ENCODE measurements at regions not wholly inside any gene's neighbourhood (a gene's known extent, or its start where the extent isn't known, plus 50 kb on each side); places are given as distances from the start of the nearest gene placed in this dataset.

- H3K4me1 Mint-ChIP-seq, result no peaks in the 10 kb centered on the region
- H3K9me3 Mint-ChIP-seq, result peaks cover 6 to 57% (median 33%) of the 10 kb centered on the region in 6 donors
- no peak for DNase-seq
- no peaks in the 10 kb centered on the region for H3K36me3 Mint-ChIP-seq
- H3K27me3 Mint-ChIP-seq (ENCODE audit: low read depth in 3 of 3), result no peaks in the 10 kb centered on the region
- H3K27ac Mint-ChIP-seq, result no peak overlapping the region
- H3K4me3 Mint-ChIP-seq, result no peak overlapping the region
Measured at GRCh38 chr9:23220171-23220570, 605.9 kb downstream of the ELAVL2 start.

GRCh38 chr9:23220957-23221356 is 605.1 kb downstream of the ELAVL2 start:
- no peak overlapping the region for H3K4me3 Mint-ChIP-seq
- no peak overlapping the region for H3K27ac Mint-ChIP-seq

GRCh38 chr9:23229890-23230317 is 596.1 kb downstream of the ELAVL2 start:
- peaks cover 0 to 2% (median 0%) of the 10 kb centered on the region in 3 donors for H3K27me3 Mint-ChIP-seq (ENCODE audit: low read depth in 3 of 3)
- peaks cover 2 to 46% (median 30%) of the 10 kb centered on the region in 6 donors for H3K9me3 Mint-ChIP-seq
- no peak overlapping the region for H3K27ac Mint-ChIP-seq
- H3K4me3 Mint-ChIP-seq, result no peak overlapping the region
- H3K36me3 Mint-ChIP-seq, result no peaks in the 10 kb centered on the region
- DNase-seq, result no peak
- no peaks in the 10 kb centered on the region for H3K4me1 Mint-ChIP-seq

More at GRCh38 chr9:23220957-23221356, 605.1 kb downstream of the ELAVL2 start:
- DNase-seq, result no peak
- Mint-ChIP-seq H3K27me3 (ENCODE audit: low read depth in 3 of 3) (no peaks in the 10 kb centered on the region), H3K9me3 (peaks cover 6 to 61% (median 35%) of the 10 kb centered on the region in 6 donors), H3K36me3 (no peaks in the 10 kb centered on the region), H3K4me1 (no peaks in the 10 kb centered on the region)

GRCh38 chr9:23232831-23233230 is 593.2 kb downstream of the ELAVL2 start:
- peaks cover 4 to 45% (median 26%) of the 10 kb centered on the region in 6 donors for H3K9me3 Mint-ChIP-seq
- H3K4me3 Mint-ChIP-seq, result no peak overlapping the region
- no peak for DNase-seq
- H3K36me3 Mint-ChIP-seq, result no peaks in the 10 kb centered on the region
- peaks cover 0 to 2% (median 0%) of the 10 kb centered on the region in 3 donors for H3K27me3 Mint-ChIP-seq (ENCODE audit: low read depth in 3 of 3)
- no peaks in the 10 kb centered on the region for H3K4me1 Mint-ChIP-seq
- H3K27ac Mint-ChIP-seq, result no peak overlapping the region

- H3K27me3 Mint-ChIP-seq (ENCODE audit: low read depth in 3 of 3), result no peaks in the 10 kb centered on the region
- no peak overlapping the region for H3K4me3 Mint-ChIP-seq
- no peak overlapping the region for H3K27ac Mint-ChIP-seq
- H3K4me1 Mint-ChIP-seq, result no peaks in the 10 kb centered on the region
- H3K9me3 Mint-ChIP-seq, result peaks cover 9 to 45% (median 18%) of the 10 kb centered on the region in 6 donors
- no peaks in the 10 kb centered on the region for H3K36me3 Mint-ChIP-seq
- no peak for DNase-seq
Measured at GRCh38 chr9:23243523-23243922, 582.5 kb downstream of the ELAVL2 start.

- Mint-ChIP-seq H3K27me3 (ENCODE audit: low read depth in 3 of 3) (no peaks in the 10 kb centered on the region), H3K36me3 (no peaks in the 10 kb centered on the region), H3K4me1 (no peaks in the 10 kb centered on the region), H3K27ac (no peak overlapping the region), H3K4me3 (no peak overlapping the region), H3K9me3 (peaks cover 15 to 49% (median 26%) of the 10 kb centered on the region in 6 donors)
- DNase-seq, result no peak
Measured at GRCh38 chr9:23245067-23245466, 581.0 kb downstream of the ELAVL2 start.

- H3K27me3 Mint-ChIP-seq (ENCODE audit: low read depth in 3 of 3), result peaks cover 0 to 4% (median 0%) of the 10 kb centered on the region in 3 donors
- no peak for DNase-seq
- peaks cover 11 to 68% (median 26%) of the 10 kb centered on the region in 6 donors for H3K9me3 Mint-ChIP-seq
- no peaks in the 10 kb centered on the region for H3K4me1 Mint-ChIP-seq
- H3K36me3 Mint-ChIP-seq, result no peaks in the 10 kb centered on the region
- H3K27ac Mint-ChIP-seq, result no peak overlapping the region
- H3K4me3 Mint-ChIP-seq, result no peak overlapping the region
Measured at GRCh38 chr9:23254404-23255184, 571.4 kb downstream of the ELAVL2 start.

- H3K4me3 Mint-ChIP-seq, result no peak overlapping the region
- no peak for DNase-seq
- peaks cover 0 to 4% (median 0%) of the 10 kb centered on the region in 3 donors for H3K27me3 Mint-ChIP-seq (ENCODE audit: low read depth in 3 of 3)
- no peak overlapping the region for H3K27ac Mint-ChIP-seq
- H3K9me3 Mint-ChIP-seq, result peaks cover 11 to 63% (median 19%) of the 10 kb centered on the region in 6 donors
- H3K4me1 Mint-ChIP-seq, result no peaks in the 10 kb centered on the region
- no peaks in the 10 kb centered on the region for H3K36me3 Mint-ChIP-seq
Measured at GRCh38 chr9:23255346-23255745, 570.7 kb downstream of the ELAVL2 start.

- no peak overlapping the region for H3K4me3 Mint-ChIP-seq
- no peaks in the 10 kb centered on the region for H3K36me3 Mint-ChIP-seq
- H3K9me3 Mint-ChIP-seq, result peaks cover 0 to 51% (median 14%) of the 10 kb centered on the region in 6 donors
- H3K4me1 Mint-ChIP-seq, result no peaks in the 10 kb centered on the region
- H3K27ac Mint-ChIP-seq, result no peak overlapping the region
- no peak for DNase-seq
- no peaks in the 10 kb centered on the region for H3K27me3 Mint-ChIP-seq (ENCODE audit: low read depth in 3 of 3)
Measured at GRCh38 chr9:23258569-23258968, 567.5 kb downstream of the ELAVL2 start.

- H3K4me1 Mint-ChIP-seq, result no peaks in the 10 kb centered on the region
- no peak overlapping the region for H3K27ac Mint-ChIP-seq
- no peak for DNase-seq
- H3K36me3 Mint-ChIP-seq, result no peaks in the 10 kb centered on the region
- H3K4me3 Mint-ChIP-seq, result no peak overlapping the region
- H3K27me3 Mint-ChIP-seq (ENCODE audit: low read depth in 3 of 3), result no peaks in the 10 kb centered on the region
- peaks cover 11 to 52% (median 27%) of the 10 kb centered on the region in 6 donors for H3K9me3 Mint-ChIP-seq
Measured at GRCh38 chr9:23278561-23278960, 547.5 kb downstream of the ELAVL2 start.

GRCh38 chr9:23287390-23287789 is 538.6 kb downstream of the ELAVL2 start:
- H3K36me3 Mint-ChIP-seq, result no peaks in the 10 kb centered on the region
- H3K4me3 Mint-ChIP-seq, result no peak overlapping the region
- H3K27ac Mint-ChIP-seq, result no peak overlapping the region
- H3K9me3 Mint-ChIP-seq, result peaks cover 4 to 46% (median 13%) of the 10 kb centered on the region in 6 donors
- no peak for DNase-seq
- H3K4me1 Mint-ChIP-seq, result no peaks in the 10 kb centered on the region
- peaks cover 0 to 2% (median 0%) of the 10 kb centered on the region in 3 donors for H3K27me3 Mint-ChIP-seq (ENCODE audit: low read depth in 3 of 3)

GRCh38 chr9:23288545-23288944 is 537.5 kb downstream of the ELAVL2 start:
- H3K4me3 Mint-ChIP-seq, result no peak overlapping the region

GRCh38 chr9:23290973-23291372 is 535.1 kb downstream of the ELAVL2 start:
- peaks cover 0 to 2% (median 0%) of the 10 kb centered on the region in 3 donors for H3K27me3 Mint-ChIP-seq (ENCODE audit: low read depth in 3 of 3)
- H3K4me1 Mint-ChIP-seq, result no peaks in the 10 kb centered on the region
- no peaks in the 10 kb centered on the region for H3K36me3 Mint-ChIP-seq
- no peak overlapping the region for H3K4me3 Mint-ChIP-seq
- H3K27ac Mint-ChIP-seq, result no peak overlapping the region
- no peak for DNase-seq
- H3K9me3 Mint-ChIP-seq, result peaks cover 8 to 57% (median 29%) of the 10 kb centered on the region in 6 donors

More at GRCh38 chr9:23288545-23288944, 537.5 kb downstream of the ELAVL2 start:
- Mint-ChIP-seq H3K36me3 (no peaks in the 10 kb centered on the region), H3K27ac (no peak overlapping the region), H3K4me1 (no peaks in the 10 kb centered on the region), H3K27me3 (ENCODE audit: low read depth in 3 of 3) (peaks cover 0 to 2% (median 0%) of the 10 kb centered on the region in 3 donors), H3K9me3 (peaks cover 4 to 39% (median 17%) of the 10 kb centered on the region in 6 donors)
- no peak for DNase-seq

GRCh38 chr9:23302281-23302680 is 523.8 kb downstream of the ELAVL2 start:
- H3K27me3 Mint-ChIP-seq (ENCODE audit: low read depth in 3 of 3), result peaks cover 0 to 1% (median 0%) of the 10 kb centered on the region in 3 donors
- no peak overlapping the region for H3K27ac Mint-ChIP-seq
- no peak overlapping the region for H3K4me3 Mint-ChIP-seq
- no peaks in the 10 kb centered on the region for H3K36me3 Mint-ChIP-seq
- no peak for DNase-seq
- peaks cover 11 to 45% (median 23%) of the 10 kb centered on the region in 6 donors for H3K9me3 Mint-ChIP-seq
- H3K4me1 Mint-ChIP-seq, result no peaks in the 10 kb centered on the region
